Neuronal stem cell (in vitro differentiated cells): ENCODE measurements at regions not wholly inside any gene's neighbourhood (a gene's known extent, or its start where the extent isn't known, plus 50 kb on each side); places are given as distances from the start of the nearest gene placed in this dataset.
A peak's percentile ranks its signal among the peaks of the same experiment; 100 is the strongest.

Source experiments
- DNase-seq: peaks from one replicate; pipeline ENCODE4 v3.0.0-alpha.2; 2013; ENCODE audit warnings: low spot score
- H2AFZ ChIP-seq: one replicate; pipeline ENCODE4 v1.6.1; 2013; ENCODE audit warnings: mild to moderate bottlenecking, low read length, inconsistent platforms
- H2AK5ac ChIP-seq: 2 replicates; pipeline ENCODE4 v1.6.1; 2013; ENCODE audit warnings: low read depth, mild to moderate bottlenecking, inconsistent platforms, low read length, moderate library complexity, mixed read lengths
- H2BK120ac ChIP-seq: 2 replicates; pipeline ENCODE4 v1.6.1; 2013; ENCODE audit warnings: low read depth, mild to moderate bottlenecking, inconsistent platforms, low read length, moderate library complexity, mixed read lengths
- H2BK12ac ChIP-seq: one replicate; pipeline ENCODE4 v1.6.1; 2013; ENCODE audit warnings: low read length, inconsistent platforms
- H2BK15ac ChIP-seq: 2 replicates; pipeline ENCODE4 v1.6.1; 2013; ENCODE audit warnings: mild to moderate bottlenecking, low read length, inconsistent platforms, mixed read lengths
- H2BK5ac ChIP-seq: one replicate; pipeline ENCODE4 v1.6.1; 2013; ENCODE audit warnings: inconsistent platforms, mild to moderate bottlenecking, low read length, moderate library complexity
- H3K14ac ChIP-seq: one replicate; pipeline ENCODE4 v1.6.1; 2013; ENCODE audit warnings: low read length, inconsistent platforms
- H3K18ac ChIP-seq: 2 replicates; pipeline ENCODE4 v1.6.1; 2013; ENCODE audit warnings: low read length, inconsistent platforms
- H3K23ac ChIP-seq: 2 replicates; pipeline ENCODE4 v1.6.1; 2013; ENCODE audit warnings: low read depth, mild to moderate bottlenecking, mixed read lengths, low read length, inconsistent platforms; ENCODE audit not compliant: poor library complexity
- H3K27ac ChIP-seq: replicated peaks from 3 replicates; pipeline ENCODE4 v1.5.1; 2013; ENCODE audit warnings: low read length, inconsistent platforms
- H3K27me3 ChIP-seq, 3 experiments: 2 replicates each; pipeline ENCODE4 v1.6.1; 2013; ENCODE audit warnings: low read length in 3 of 3, mild to moderate bottlenecking in 2 of 3, inconsistent platforms in 1 of 3, low read depth in 1 of 3, mixed read lengths in 1 of 3, moderate library complexity in 1 of 3; ENCODE audit not compliant: control insufficient read depth in 3 of 3, insufficient read depth in 3 of 3
- H3K36me3 ChIP-seq, 2 donors: replicated peaks in 1 of 2; 2 replicates each; pipeline ENCODE4 v1.6.1; 2013; ENCODE audit warnings: low read length in 2 of 2; ENCODE audit not compliant: control insufficient read depth in 2 of 2, insufficient read depth in 2 of 2
- H3K4ac ChIP-seq: 2 replicates; pipeline ENCODE4 v1.6.1; 2013; ENCODE audit warnings: inconsistent platforms, mild to moderate bottlenecking, low read length, moderate library complexity
- H3K4me1 ChIP-seq, 2 donors: 1 replicate in 1 of 2; 2 replicates in 1 of 2; pipeline ENCODE4 v1.6.1; 2013; ENCODE audit warnings: low read length in 2 of 2, low read depth in 1 of 2; ENCODE audit not compliant: control insufficient read depth in 2 of 2, insufficient read depth in 1 of 2
- H3K4me2 ChIP-seq: one replicate; pipeline ENCODE4 v1.6.1; 2013; ENCODE audit warnings: mild to moderate bottlenecking, low read length, inconsistent platforms; ENCODE audit not compliant: insufficient read depth, poor library complexity, severe bottlenecking
- H3K4me3 ChIP-seq, 2 donors: 2 replicates each; pipeline ENCODE4 v1.5.1; 2013; ENCODE audit warnings: low read length in 2 of 2, mild to moderate bottlenecking in 2 of 2, inconsistent platforms in 1 of 2, moderate library complexity in 1 of 2
- H3K79me1 ChIP-seq: one replicate; pipeline ENCODE4 v1.6.1; 2013; ENCODE audit warnings: low read depth, mild to moderate bottlenecking, inconsistent platforms, low read length, moderate library complexity
- H3K9ac ChIP-seq: one replicate; pipeline ENCODE4 v1.6.1; 2013; ENCODE audit warnings: mild to moderate bottlenecking, low read depth, low read length, inconsistent platforms; ENCODE audit not compliant: poor library complexity
- H3K9me3 ChIP-seq, 2 donors: replicated peaks in 1 of 2; 2 replicates each; pipeline versions ENCODE3 to v1.6.1; 2013; ENCODE audit warnings: low read length in 2 of 2, mild to moderate bottlenecking in 2 of 2, inconsistent platforms in 1 of 2, low read depth in 1 of 2, mixed read lengths in 1 of 2, moderate library complexity in 1 of 2; ENCODE audit not compliant: control insufficient read depth in 2 of 2, insufficient read depth in 1 of 2
- H4K8ac ChIP-seq: one replicate; pipeline ENCODE4 v1.6.1; 2013; ENCODE audit warnings: low read depth, mild to moderate bottlenecking, inconsistent platforms, low read length, moderate library complexity
- H4K91ac ChIP-seq: one replicate; pipeline ENCODE4 v1.6.1; 2013; ENCODE audit warnings: low read length, low read depth, mild to moderate bottlenecking, inconsistent platforms; ENCODE audit not compliant: poor library complexity
- WGBS, 2 donors: extraction: QIAGEN DNeasy Blood & Tissue Kit; methylation state at CpG; one replicate each; pipeline ENCODE4 v1.1.7; 2013; ENCODE audit warnings: missing lambda C conversion rate in 2 of 2, mixed read lengths in 1 of 2; ENCODE audit not compliant: insufficient read length in 2 of 2, insufficient replicate concordance in 1 of 2; ENCODE audit errors: extremely low coverage in 2 of 2; 5-methylcytosine and 5-hydroxymethylcytosine counted together

GRCh38 chr18:73719611-73720010, 428.0 kb downstream of the FBXO15 start:
- Histone ChIP-seq H3K18ac (no peak overlapping the region), H3K4me3 (no peak overlapping the region), H3K9me3 (peaks cover 0 to 6% of the 10 kb centered on the region in 2 donors), H3K4ac (no peak overlapping the region), H3K79me1 (no peaks in the 10 kb centered on the region), H3K4me2 (no peak overlapping the region), H2AFZ (no peak overlapping the region), H3K9ac (no peak overlapping the region), H4K91ac (no peak overlapping the region), H2BK5ac (no peak overlapping the region), H2BK12ac (no peak overlapping the region), H2AK5ac (no peak overlapping the region), H3K27me3 (peaks cover 0 to 2% (median 0%) of the 10 kb centered on the region in 3 experiments), H3K4me1 (no peaks in the 10 kb centered on the region), H3K27ac (no peak overlapping the region), H3K36me3 (no peaks in the 10 kb centered on the region), H2BK120ac (no peak overlapping the region), H3K14ac (no peak overlapping the region), H2BK15ac (no peak overlapping the region), H3K23ac (no peak overlapping the region), H4K8ac (no peak overlapping the region)
- no peak for DNase-seq
- WGBS, 2 donors: no CpG with 5 or more reads among the region's 2 CpGs

DNA sequence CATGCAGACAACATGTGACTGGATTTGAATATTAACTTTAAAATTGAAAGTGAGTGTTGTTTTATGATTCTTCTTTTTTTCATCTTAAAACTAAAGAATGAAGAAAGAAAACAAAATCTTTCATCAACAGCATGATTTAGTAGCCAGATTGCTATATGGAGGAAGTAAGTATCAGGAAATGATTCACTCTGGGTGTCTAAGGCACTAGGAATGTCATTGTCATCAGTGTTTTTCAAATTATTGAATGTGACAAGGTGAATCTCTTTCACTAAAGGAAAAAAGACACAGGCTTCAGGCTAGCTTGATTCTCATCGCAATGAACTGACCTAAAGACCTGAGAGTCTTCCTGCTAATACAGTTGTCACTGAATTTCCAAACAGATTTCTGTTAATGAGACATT, 430.1 kb downstream of the FBXO15 start:
- Histone ChIP-seq H2BK5ac (no peak overlapping the region), H2AK5ac (no peak overlapping the region), H3K27ac (no peak overlapping the region), H3K4ac (no peak overlapping the region), H3K4me3 (no peak overlapping the region), H2BK12ac (no peak overlapping the region), H3K18ac (no peak overlapping the region), H2AFZ (no peak overlapping the region), H2BK15ac (no peak overlapping the region), H3K36me3 (no peaks in the 10 kb centered on the region), H3K4me2 (no peak overlapping the region), H3K4me1 (no peaks in the 10 kb centered on the region), H4K91ac (no peak overlapping the region), H3K9ac (no peak overlapping the region), H3K27me3 (peaks cover 0 to 2% (median 0%) of the 10 kb centered on the region in 3 experiments), H4K8ac (no peak overlapping the region), H2BK120ac (no peak overlapping the region), H3K23ac (no peak overlapping the region), H3K79me1 (no peaks in the 10 kb centered on the region), H3K9me3 (peaks cover 0 to 6% of the 10 kb centered on the region in 2 donors), H3K14ac (no peak overlapping the region)
- no peak for DNase-seq
- no CpG with 5 or more reads among the region's 1 CpG for WGBS, 2 donors

GRCh38 chr18:73715210-73715670, 432.4 kb downstream of the FBXO15 start:
- H3K9me3 ChIP-seq: peaks cover 0 to 6% of the 10 kb centered on the region in 2 donors
- H3K4me1 ChIP-seq: no peaks in the 10 kb centered on the region
- peak overlapping the region; percentile 53 for H3K18ac ChIP-seq
- no peak overlapping the region for H3K4me2 ChIP-seq
- H4K8ac ChIP-seq: peak overlapping the region; percentile 1
- no peak for DNase-seq
- peak overlapping the region; percentile 42 for H2BK120ac ChIP-seq
- H2BK15ac ChIP-seq: no peak overlapping the region
- H2AFZ ChIP-seq: no peak overlapping the region
- H3K27ac ChIP-seq: no peak overlapping the region
- H3K4me3 ChIP-seq: no peak overlapping the region
- WGBS, 2 donors: no CpG with 5 or more reads among the region's 20 CpGs
- no peak overlapping the region for H4K91ac ChIP-seq
- no peaks in the 10 kb centered on the region for H3K36me3 ChIP-seq
- H2AK5ac ChIP-seq: no peak overlapping the region
- H3K9ac ChIP-seq: peak overlapping the region; percentile 18
- H2BK5ac ChIP-seq: no peak overlapping the region
- H3K27me3 ChIP-seq: peaks cover 0 to 2% (median 0%) of the 10 kb centered on the region in 3 experiments
- peak overlapping the region; percentile 8 for H2BK12ac ChIP-seq
- H3K4ac ChIP-seq: no peak overlapping the region
- H3K14ac ChIP-seq: peak overlapping the region; percentile 66
- H3K79me1 ChIP-seq: no peaks in the 10 kb centered on the region
- no peak overlapping the region for H3K23ac ChIP-seq

DNA sequence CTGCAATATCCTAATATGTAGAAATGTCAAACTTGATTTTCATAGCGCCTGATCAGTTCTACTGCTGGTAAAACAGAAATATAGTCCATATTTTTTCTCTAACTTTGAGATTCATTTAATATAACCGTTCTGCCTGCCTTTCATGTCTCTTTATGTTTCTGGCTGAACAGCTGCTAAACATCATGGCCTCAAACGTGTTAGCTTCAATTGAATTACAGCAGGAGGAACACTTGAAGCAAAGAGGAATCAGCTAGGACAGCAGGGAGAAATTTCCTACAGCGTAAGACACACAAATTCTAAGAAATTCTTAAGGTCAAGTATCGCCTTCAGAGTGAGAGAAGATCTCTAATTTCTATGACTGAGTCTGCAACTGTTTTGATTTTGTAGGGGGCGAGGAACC, 433.2 kb downstream of the FBXO15 start:
- Histone ChIP-seq H2BK120ac (no peak overlapping the region), H3K4me1 (no peaks in the 10 kb centered on the region), H3K18ac (no peak overlapping the region), H2BK5ac (no peak overlapping the region), H3K27me3 (peaks cover 0 to 2% (median 0%) of the 10 kb centered on the region in 3 experiments), H3K79me1 (no peaks in the 10 kb centered on the region), H3K4me2 (no peak overlapping the region), H3K4me3 (no peak overlapping the region), H3K36me3 (no peaks in the 10 kb centered on the region), H3K23ac (no peak overlapping the region), H3K9me3 (peaks cover 0 to 6% of the 10 kb centered on the region in 2 donors), H2AFZ (no peak overlapping the region), H3K4ac (no peak overlapping the region), H3K27ac (no peak overlapping the region), H4K8ac (no peak overlapping the region), H2BK15ac (no peak overlapping the region), H2AK5ac (no peak overlapping the region), H3K9ac (no peak overlapping the region), H4K91ac (no peak overlapping the region), H2BK12ac (no peak overlapping the region), H3K14ac (no peak overlapping the region)
- DNase-seq: no peak
- WGBS, 2 donors: no CpG with 5 or more reads among the region's 6 CpGs
